ENCODE measurements at regions not wholly inside any gene's neighbourhood (a gene's known extent, or its start where the extent isn't known, plus 50 kb on each side); places are given as distances from the start of the nearest gene placed in this dataset.

- no peak for TF ChIP-seq ZNF10 (tag by site-specific recombination; IDR thresholded peaks at IDR 0.05)
- TF ChIP-seq CTCF (tag by site-specific recombination; IDR thresholded peaks at IDR 0.05), result no peak
- no peak for TF ChIP-seq ZNF24 (tag by site-specific recombination; IDR thresholded peaks at IDR 0.05)
- no peak for TF ChIP-seq ZNF138 (tag by site-specific recombination; IDR thresholded peaks at IDR 0.05; ENCODE audit: borderline replicate concordance)
- TF ChIP-seq YY1 (tag by site-specific recombination; IDR thresholded peaks at IDR 0.05), result no peak
- TF ChIP-seq ZNF274 (IDR thresholded peaks at IDR 0.05; ENCODE audit: low read length), result no peak
- no peak for TF ChIP-seq ZNF274 (tag by site-specific recombination; IDR thresholded peaks at IDR 0.05; ENCODE audit: borderline replicate concordance)
- no peak for TF ChIP-seq ZNF362 (tag by site-specific recombination; IDR thresholded peaks at IDR 0.05)
- no peak for TF ChIP-seq ZNF768 (tag by site-specific recombination; IDR thresholded peaks at IDR 0.05)
Measured at GRCh38 chrX:131795442-131796229, 227.5 kb upstream of the STK26 start.

All from HEK293 (cell line).